Activated T-cell treated with anti-CD3 and anti-CD28 coated beads, Interleukin-2, amount 50 U/mL, for 24 hours (primary cell): ENCODE measurements at regions not wholly inside any gene's neighbourhood (a gene's known extent, or its start where the extent isn't known, plus 50 kb on each side); places are given as distances from the start of the nearest gene placed in this dataset.
A peak's percentile ranks its signal among the peaks of the same experiment; 100 is the strongest.
"Not testable (repeated sequence)": the region's sequence is repeated elsewhere in the genome, so short reads cannot be mapped to it uniquely, and the experiment has no call there.

Experiments used
- DNase-seq: peaks from one replicate; pipeline ENCODE4 v3.0.0-alpha.2; 2020
- H3K27ac Mint-ChIP-seq: 2 replicates; pipeline ENCODE4 v1.8.0; 2020; ENCODE audit warnings: mild to moderate bottlenecking, mixed read lengths
- H3K27me3 Mint-ChIP-seq: 2 replicates; pipeline ENCODE4 v1.8.0; 2020; ENCODE audit warnings: mixed read lengths
- H3K36me3 Mint-ChIP-seq: 2 replicates; pipeline ENCODE4 v1.8.0; 2020; ENCODE audit warnings: low read depth, mixed read lengths
- H3K4me1 Mint-ChIP-seq: 2 replicates; pipeline ENCODE4 v1.8.0; 2020; ENCODE audit warnings: low read depth, mixed read lengths
- H3K4me3 Mint-ChIP-seq: 2 replicates; pipeline ENCODE4 v1.8.0; 2020; ENCODE audit warnings: mild to moderate bottlenecking, moderate library complexity, mixed read lengths
- H3K9me3 Mint-ChIP-seq: 2 replicates; pipeline ENCODE4 v1.8.0; 2020; ENCODE audit warnings: mixed read lengths

DNA sequence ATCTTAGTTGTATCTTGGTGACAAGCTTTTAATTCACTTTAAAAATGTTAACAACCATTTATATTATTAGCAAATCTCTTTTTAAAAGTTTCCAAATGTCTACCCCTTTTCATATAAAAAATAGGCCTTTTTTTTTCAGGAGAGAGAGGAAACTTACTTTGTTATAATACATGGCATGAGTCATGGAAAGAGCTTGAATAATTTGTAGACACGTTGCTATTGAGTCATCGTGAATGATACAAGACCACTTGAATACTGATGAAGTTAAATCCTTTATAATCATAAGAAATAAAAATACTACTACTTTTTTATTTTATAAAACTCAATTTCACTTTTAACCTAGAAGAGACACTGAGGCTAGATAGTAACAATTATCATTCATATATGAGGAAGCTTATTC, 70.3 kb upstream of the BBX start:
- Mint-ChIP-seq H3K27me3 (peaks cover 3% of the 10 kb centered on the region), H3K36me3 (no peaks in the 10 kb centered on the region), H3K27ac (peak overlapping the region; percentile 84), H3K4me1 (peaks cover 37% of the 10 kb centered on the region), H3K4me3 (no peak overlapping the region), H3K9me3 (peaks cover 2% of the 10 kb centered on the region)
- DNase-seq, result no peak

GRCh38 chr3:107453504-107453903, 69.3 kb upstream of the BBX start:
- H3K27me3 Mint-ChIP-seq, result peaks cover 3% of the 10 kb centered on the region
- H3K4me1 Mint-ChIP-seq, result peaks cover 37% of the 10 kb centered on the region
- no peak overlapping the region for H3K4me3 Mint-ChIP-seq
- no peak for DNase-seq
- H3K36me3 Mint-ChIP-seq, result no peaks in the 10 kb centered on the region
- peak overlapping the region; percentile 58 for H3K27ac Mint-ChIP-seq
- H3K9me3 Mint-ChIP-seq, result peaks cover 2% of the 10 kb centered on the region

DNA sequence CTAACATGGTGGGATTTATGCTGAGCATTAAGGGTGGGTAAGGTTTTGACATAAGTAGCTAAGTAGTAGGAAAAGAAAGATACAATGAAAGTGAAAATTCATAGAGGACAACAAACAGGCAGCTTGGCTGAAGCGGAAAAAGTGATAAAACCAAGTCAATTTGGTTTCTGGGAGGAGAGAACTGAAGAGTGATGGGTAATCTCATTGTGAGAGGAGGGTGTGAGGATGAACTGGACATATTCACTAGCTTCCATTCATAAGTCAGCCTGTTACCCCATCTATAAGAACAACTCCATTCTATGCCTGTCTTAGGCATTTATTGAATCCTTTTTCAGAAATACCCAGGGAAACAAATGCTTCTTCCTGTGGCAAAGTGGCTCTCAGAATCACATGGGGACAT, 67.1 kb upstream of the BBX start:
- H3K4me1 Mint-ChIP-seq, result peaks cover 29% of the 10 kb centered on the region
- H3K9me3 Mint-ChIP-seq, result peaks cover 2% of the 10 kb centered on the region
- H3K27me3 Mint-ChIP-seq, result peaks cover 3% of the 10 kb centered on the region
- no peaks in the 10 kb centered on the region for H3K36me3 Mint-ChIP-seq
- no peak overlapping the region for H3K4me3 Mint-ChIP-seq
- DNase-seq, result no peak
- H3K27ac Mint-ChIP-seq, result peak overlapping the region; percentile 35

- Mint-ChIP-seq H3K27me3 (peaks cover 3% of the 10 kb centered on the region), H3K27ac (no peak overlapping the region), H3K4me3 (no peak overlapping the region), H3K36me3 (no peaks in the 10 kb centered on the region), H3K9me3 (peaks cover 2% of the 10 kb centered on the region), H3K4me1 (peaks cover 27% of the 10 kb centered on the region)
- DNase-seq, result no peak
These were observed 66.3 kb upstream of the BBX start for GRCh38 chr3:107456501-107456900.

- no peaks in the 10 kb centered on the region for H3K36me3 Mint-ChIP-seq
- peaks cover 2% of the 10 kb centered on the region for H3K27me3 Mint-ChIP-seq
- H3K9me3 Mint-ChIP-seq, result no peaks in the 10 kb centered on the region
- no peak overlapping the region for H3K4me3 Mint-ChIP-seq
- H3K27ac Mint-ChIP-seq, result no peak overlapping the region
- no peak for DNase-seq
- H3K4me1 Mint-ChIP-seq, result peaks cover 9% of the 10 kb centered on the region
These were observed 63.9 kb upstream of the BBX start for GRCh38 chr3:107458871-107459270.

GRCh38 chr3:107461721-107462120, 61.0 kb upstream of the BBX start:
- DNase-seq, result no peak
- no peaks in the 10 kb centered on the region for H3K27me3 Mint-ChIP-seq
- no peak overlapping the region for H3K4me3 Mint-ChIP-seq
- no peak overlapping the region for H3K27ac Mint-ChIP-seq
- no peaks in the 10 kb centered on the region for H3K36me3 Mint-ChIP-seq
- peaks cover 3% of the 10 kb centered on the region for H3K4me1 Mint-ChIP-seq
- H3K9me3 Mint-ChIP-seq, result no peaks in the 10 kb centered on the region

DNA sequence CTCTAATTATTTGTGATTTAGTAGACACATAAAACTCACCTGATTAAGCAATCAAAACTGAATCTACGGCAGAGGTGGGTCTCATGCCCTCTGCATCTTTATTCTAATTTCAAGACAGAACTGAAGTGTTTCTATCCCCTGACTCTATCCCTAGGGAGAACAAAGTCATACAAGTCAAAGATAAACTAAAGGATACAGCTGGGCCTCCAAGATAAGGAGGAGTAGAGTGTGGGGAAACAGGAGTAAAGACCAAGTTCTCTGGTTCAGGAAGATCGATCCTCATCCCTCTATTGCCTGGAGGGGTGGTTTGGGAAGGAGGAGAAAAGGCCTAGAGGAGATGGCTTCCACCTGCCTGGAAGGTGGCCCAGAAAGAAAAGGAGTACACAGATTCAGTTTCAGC, 58.7 kb upstream of the BBX start:
- Mint-ChIP-seq H3K4me1 (peaks cover 3% of the 10 kb centered on the region), H3K36me3 (no peaks in the 10 kb centered on the region), H3K9me3 (no peaks in the 10 kb centered on the region), H3K4me3 (no peak overlapping the region), H3K27ac (no peak overlapping the region), H3K27me3 (peaks cover 2% of the 10 kb centered on the region)
- no peak for DNase-seq

DNA sequence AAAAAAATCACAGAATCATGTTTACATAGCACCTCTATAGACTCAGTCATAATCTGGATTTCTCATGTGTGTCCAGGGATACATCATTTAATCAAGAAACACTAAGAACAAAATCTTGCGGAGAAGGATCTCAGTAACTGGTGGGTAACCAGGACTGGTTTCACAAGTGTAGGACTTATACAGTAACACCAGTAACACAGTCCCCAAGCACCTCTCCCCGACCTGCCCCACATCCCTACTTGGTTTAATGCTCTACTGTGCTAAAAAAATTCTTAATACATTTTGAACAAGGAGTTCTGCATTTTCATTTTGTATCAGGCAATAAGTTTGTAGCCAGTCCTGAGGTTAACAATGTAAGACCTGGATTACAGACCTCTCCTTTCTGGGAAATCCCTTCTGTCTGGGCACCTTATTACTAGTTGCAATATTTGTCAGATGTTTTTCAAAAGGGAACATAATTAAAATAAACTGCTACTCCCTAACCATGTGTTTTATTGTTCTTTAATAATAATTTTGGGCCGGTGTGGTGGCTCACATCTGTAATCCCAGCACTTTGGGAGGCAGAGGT, 57.6 kb upstream of the BBX start:
- H3K27me3 Mint-ChIP-seq, result peaks cover 6% of the 10 kb centered on the region
- H3K4me3 Mint-ChIP-seq, result no peak overlapping the region
- DNase-seq, result no peak
- H3K36me3 Mint-ChIP-seq, result no peaks in the 10 kb centered on the region
- no peaks in the 10 kb centered on the region for H3K9me3 Mint-ChIP-seq
- no peak overlapping the region for H3K27ac Mint-ChIP-seq
- H3K4me1 Mint-ChIP-seq, result peaks cover 3% of the 10 kb centered on the region

- H3K9me3 Mint-ChIP-seq, result peaks cover 11% of the 10 kb centered on the region
- H3K4me3 Mint-ChIP-seq, result no peak overlapping the region
- H3K27me3 Mint-ChIP-seq, result peaks cover 20% of the 10 kb centered on the region
- H3K4me1 Mint-ChIP-seq, result peaks cover 3% of the 10 kb centered on the region
- no peak overlapping the region for H3K27ac Mint-ChIP-seq
- no peaks in the 10 kb centered on the region for H3K36me3 Mint-ChIP-seq
- no peak for DNase-seq
These were observed 54.0 kb upstream of the BBX start for GRCh38 chr3:107468782-107469181.

DNA sequence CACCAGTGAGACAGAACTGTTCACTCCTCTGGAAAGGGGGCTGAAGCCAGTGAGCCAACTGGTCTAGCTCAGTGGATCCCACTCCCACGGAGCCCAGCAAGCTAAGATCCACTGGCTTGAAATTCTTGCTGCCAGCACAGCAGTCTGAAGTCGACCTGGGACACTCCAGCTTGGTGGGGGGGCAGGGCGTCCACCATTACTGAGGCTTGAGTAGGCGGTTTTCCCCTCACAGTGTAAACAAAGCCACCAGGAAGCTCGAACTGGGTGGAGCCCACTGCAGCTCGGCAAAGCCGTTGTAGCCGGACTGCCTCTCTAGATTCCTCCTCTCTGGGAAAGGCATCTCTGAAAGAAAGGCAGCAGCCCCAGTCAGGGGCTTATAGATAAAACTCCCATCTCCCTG, 52.3 kb upstream of the BBX start:
- H3K4me3 Mint-ChIP-seq, DNase-seq, H3K36me3 Mint-ChIP-seq, H3K4me1 Mint-ChIP-seq, H3K27ac Mint-ChIP-seq: not testable (repeated sequence)
- H3K27me3 Mint-ChIP-seq, result peaks cover 29% of the 10 kb centered on the region
- peaks cover 11% of the 10 kb centered on the region for H3K9me3 Mint-ChIP-seq
